IMR-90 (cell line): ENCODE measurements at regions not wholly inside any gene's neighbourhood (a gene's known extent, or its start where the extent isn't known, plus 50 kb on each side); places are given as distances from the start of the nearest gene placed in this dataset.

ENCODE experiments used
- ATAC-seq: fragments of 200-7000 bp; cut with Tn5 transposase; 2 replicates; pipeline ENCODE4 v1.9.1; 2020; ENCODE audit warnings: low read depth, mild to moderate bottlenecking, moderate library complexity
- BruUV-seq: library from RNA; stranded (reverse); fragments of 400-500 nt; replicated peaks from 2 replicates; lab custom pipeline; 2021; lab: Mats Ljungman, UMichigan
- CTCF ChIA-PET: fragments of 300-600 bp; formaldehyde crosslinking; extraction: SDS; loops from one replicate; lab custom pipeline; 2021; ENCODE audit warnings: antibody characterized with exemption; lab: Yijun Ruan, JAX
- POLR2A ChIA-PET: fragments of 300-600 bp; sonication (Branson Sonifier 250); formaldehyde crosslinking; loops from one replicate; lab custom pipeline; 2022; ENCODE audit warnings: antibody characterized with exemption; ENCODE audit not compliant: unreplicated experiment; lab: Charles Lee
- DNase-seq: peaks from one replicate; pipeline ENCODE4 v3.0.0; 2013
- H2AFZ ChIP-seq: replicated peaks from 2 replicates; pipeline ENCODE3; 2013; ENCODE audit warnings: low read length, mild to moderate bottlenecking; ENCODE audit not compliant: poor library complexity
- H2AK5ac ChIP-seq: 2 replicates; pipeline ENCODE4 v1.6.1; 2013; ENCODE audit warnings: low read depth, low read length, inconsistent platforms
- H2AK9ac ChIP-seq: replicated peaks from 2 replicates; pipeline ENCODE3; 2013; ENCODE audit warnings: mild to moderate bottlenecking, low read depth, low read length, moderate library complexity; ENCODE audit not compliant: poor library complexity
- H2BK120ac ChIP-seq: 2 replicates; pipeline ENCODE4 v1.6.1; 2013; ENCODE audit warnings: low read depth, low read length, inconsistent platforms
- H2BK15ac ChIP-seq: 3 replicates; pipeline ENCODE4 v1.6.1; 2013; ENCODE audit warnings: low read depth, low read length, inconsistent platforms
- H2BK20ac ChIP-seq: 2 replicates; pipeline ENCODE4 v1.6.1; 2013; ENCODE audit warnings: low read depth, mild to moderate bottlenecking, inconsistent platforms, low read length, moderate library complexity
- H2BK5ac ChIP-seq: 2 replicates; pipeline ENCODE4 v1.6.1; 2013; ENCODE audit warnings: mild to moderate bottlenecking, low read depth, low read length, inconsistent platforms; ENCODE audit not compliant: poor library complexity, severe bottlenecking
- H3K14ac ChIP-seq: replicated peaks from 2 replicates; pipeline ENCODE4 v1.6.1; 2013; ENCODE audit warnings: low read depth, low read length, inconsistent platforms
- H3K18ac ChIP-seq: 2 replicates; pipeline ENCODE4 v1.6.1; 2013; ENCODE audit warnings: low read depth, low read length, control low read depth
- H3K23ac ChIP-seq: 2 replicates; pipeline ENCODE4 v1.6.1; 2013; ENCODE audit warnings: low read depth, low read length, inconsistent platforms
- H3K27ac ChIP-seq: 2 replicates; pipeline ENCODE4 v1.5.1; 2013; ENCODE audit warnings: mild to moderate bottlenecking, control low read depth, low read length; ENCODE audit not compliant: insufficient read depth
- H3K27me3 ChIP-seq: 2 replicates; pipeline ENCODE4 v1.6.1; 2013; ENCODE audit warnings: low read length; ENCODE audit not compliant: control insufficient read depth, insufficient read depth
- H3K36me3 ChIP-seq: 2 replicates; pipeline ENCODE4 v1.6.1; 2013; ENCODE audit warnings: low read length, mixed read lengths; ENCODE audit not compliant: control insufficient read depth, insufficient read depth
- H3K4ac ChIP-seq: 2 replicates; pipeline ENCODE4 v1.6.1; 2013; ENCODE audit warnings: low read depth, low read length, inconsistent platforms
- H3K4me1 ChIP-seq: 2 replicates; pipeline ENCODE4 v1.6.1; 2013; ENCODE audit warnings: low read length, mixed read lengths; ENCODE audit not compliant: control insufficient read depth, insufficient read depth
- H3K4me2 ChIP-seq: 2 replicates; pipeline ENCODE4 v1.6.1; 2013; ENCODE audit warnings: low read depth, mild to moderate bottlenecking, control low read depth, low read length, moderate library complexity
- H3K4me3 ChIP-seq: 2 replicates; pipeline ENCODE4 v1.5.1; 2013; ENCODE audit warnings: low read depth, mild to moderate bottlenecking, control low read depth, low read length, moderate library complexity; ENCODE audit not compliant: insufficient read depth
- H3K56ac ChIP-seq: 2 replicates; pipeline ENCODE4 v1.6.1; 2013; ENCODE audit warnings: low read length, inconsistent platforms; ENCODE audit not compliant: insufficient read depth; ENCODE audit errors: extremely low read depth
- H3K79me1 ChIP-seq, 2 experiments: 2 replicates each; pipeline ENCODE4 v1.6.1; 2013; ENCODE audit warnings: low read length in 2 of 2, inconsistent platforms in 1 of 2, low read depth in 1 of 2
- H3K9ac ChIP-seq: 2 replicates; pipeline ENCODE4 v1.6.1; 2013; ENCODE audit warnings: low read depth, low read length, control low read depth
- H3K9me1 ChIP-seq: 2 replicates; pipeline ENCODE4 v1.6.1; 2013; ENCODE audit warnings: low read length, inconsistent platforms; ENCODE audit not compliant: insufficient read depth
- H3K9me3 ChIP-seq: 2 replicates; pipeline ENCODE4 v1.6.1; 2013; ENCODE audit warnings: low read length; ENCODE audit not compliant: control insufficient read depth, insufficient read depth
- H4K20me1 ChIP-seq: 2 replicates; pipeline ENCODE4 v1.6.1; 2013; ENCODE audit warnings: low read length, inconsistent platforms; ENCODE audit not compliant: insufficient read depth
- H4K5ac ChIP-seq: 2 replicates; pipeline ENCODE4 v1.6.1; 2013; ENCODE audit warnings: mild to moderate bottlenecking, low read depth, low read length, control low read depth
- H4K8ac ChIP-seq, 2 experiments: 2 replicates each; pipeline ENCODE4 v1.6.1; 2013; ENCODE audit warnings: low read depth in 2 of 2, low read length in 2 of 2, control low read depth in 1 of 2, inconsistent platforms in 1 of 2
- H4K91ac ChIP-seq: 2 replicates; pipeline ENCODE4 v1.6.1; 2013; ENCODE audit warnings: low read depth, low read length, inconsistent platforms; ENCODE audit not compliant: insufficient read depth
- BHLHE40 ChIP-seq: fragments of 150-350 bp; IDR thresholded peaks from 2 replicates; pipeline ENCODE4 v1.6.1; 2016; ENCODE audit warnings: mild to moderate bottlenecking, low read depth, low read length
- CEBPB ChIP-seq: IDR thresholded peaks from 2 replicates; pipeline ENCODE4 v1.6.1; 2012; ENCODE audit warnings: low read depth, low read length, improper control_type of control experiment
- CHD1 ChIP-seq: IDR thresholded peaks from 2 replicates; pipeline ENCODE4 v1.6.1; 2012; ENCODE audit warnings: low read depth, low read length, improper control_type of control experiment
- FOS ChIP-seq: fragments of 150-350 bp; IDR thresholded peaks from 2 replicates; pipeline ENCODE4 v1.6.1; 2016; ENCODE audit warnings: low read depth, low read length
- MAFK ChIP-seq: IDR thresholded peaks from 2 replicates; pipeline ENCODE4 v1.6.1; 2012; ENCODE audit warnings: low read depth, low read length, improper control_type of control experiment
- MAZ ChIP-seq: IDR thresholded peaks from 2 replicates; pipeline ENCODE4 v1.6.1; 2012; ENCODE audit warnings: low read depth, mild to moderate bottlenecking, low read length, improper control_type of control experiment, moderate library complexity, borderline replicate concordance
- MXI1 ChIP-seq: IDR thresholded peaks from 2 replicates; pipeline ENCODE4 v1.6.1; 2012; ENCODE audit warnings: low read depth, mild to moderate bottlenecking, low read length, moderate library complexity, borderline replicate concordance
- NFE2L2 ChIP-seq: fragments of 150-350 bp; IDR thresholded peaks from 2 replicates; pipeline ENCODE4 v1.6.1; 2016; ENCODE audit warnings: low read depth, mild to moderate bottlenecking, low read length
- POLR2A ChIP-seq: IDR thresholded peaks from 2 replicates; pipeline ENCODE4 v1.6.1; 2012; ENCODE audit warnings: mild to moderate bottlenecking, low read depth, low read length
- RAD21 ChIP-seq: IDR thresholded peaks from 2 replicates; pipeline ENCODE4 v1.6.1; 2012; ENCODE audit warnings: low read length, improper control_type of control experiment
- RCOR1 ChIP-seq: IDR thresholded peaks from 2 replicates; pipeline ENCODE4 v1.6.1; 2012; ENCODE audit warnings: mild to moderate bottlenecking, low read length, improper control_type of control experiment; ENCODE audit not compliant: insufficient replicate concordance
- RFX5 ChIP-seq: IDR thresholded peaks from 2 replicates; pipeline ENCODE4 v1.8.0; 2012; ENCODE audit warnings: low read depth, mild to moderate bottlenecking, low read length, moderate library complexity
- SMC3 ChIP-seq: fragments of 150-350 bp; IDR thresholded peaks from 2 replicates; pipeline ENCODE4 v1.6.1; 2016; ENCODE audit warnings: low read depth, mild to moderate bottlenecking, antibody characterized with exemption, low read length, moderate library complexity
- WGBS, 2 experiments: methylation state at CpG; one replicate each; pipeline versions ENCODE4 v1.1.5 to v1.1.7; 2013; ENCODE audit warnings: missing lambda C conversion rate in 2 of 2; ENCODE audit not compliant: insufficient read length in 1 of 2; ENCODE audit errors: extremely low coverage in 2 of 2; 5-methylcytosine and 5-hydroxymethylcytosine counted together
- dilution Hi-C: fragments of 300-500 bp; cut with HindIII; formaldehyde crosslinking; loops from one replicate; pipeline ENCODE4 v1.14.3; 2018; ENCODE audit warnings: low sequenced_read_pairs; ENCODE audit not compliant: unreplicated experiment
- in situ Hi-C: fragments of 300-500 bp; cut with MboI; formaldehyde crosslinking; loops from 3 replicates; pipeline ENCODE4 v1.14.3; 2019; ENCODE audit warnings: low sequenced_read_pairs, inconsistent platforms, mixed read lengths
- intact Hi-C: fragments of 100-400 bp; cut with micrococcal nuclease; formaldehyde crosslinking; loops from 2 replicates; pipeline ENCODE4 v1.10.0; 2022
- TF ChIP-seq, protein P1 (sequence below): conservative IDR thresholded peaks from 2 replicates; pipeline ENCODE4 v1.5.1; 2012; ENCODE audit warnings: mild to moderate bottlenecking, low read depth, low read length, improper control_type of control experiment
- TF ChIP-seq, protein P2 (sequence below): fragments of 150-350 bp; IDR thresholded peaks from 2 replicates; pipeline ENCODE4 v1.6.1; 2016; ENCODE audit warnings: low read depth, mild to moderate bottlenecking, low read length, moderate library complexity, borderline replicate concordance
- TF ChIP-seq, protein P3 (sequence below): fragments of 150-350 bp; IDR thresholded peaks from 2 replicates; pipeline ENCODE4 v1.6.1; 2017; ENCODE audit warnings: mild to moderate bottlenecking, antibody characterized with exemption, low read length, low read depth

DNA sequence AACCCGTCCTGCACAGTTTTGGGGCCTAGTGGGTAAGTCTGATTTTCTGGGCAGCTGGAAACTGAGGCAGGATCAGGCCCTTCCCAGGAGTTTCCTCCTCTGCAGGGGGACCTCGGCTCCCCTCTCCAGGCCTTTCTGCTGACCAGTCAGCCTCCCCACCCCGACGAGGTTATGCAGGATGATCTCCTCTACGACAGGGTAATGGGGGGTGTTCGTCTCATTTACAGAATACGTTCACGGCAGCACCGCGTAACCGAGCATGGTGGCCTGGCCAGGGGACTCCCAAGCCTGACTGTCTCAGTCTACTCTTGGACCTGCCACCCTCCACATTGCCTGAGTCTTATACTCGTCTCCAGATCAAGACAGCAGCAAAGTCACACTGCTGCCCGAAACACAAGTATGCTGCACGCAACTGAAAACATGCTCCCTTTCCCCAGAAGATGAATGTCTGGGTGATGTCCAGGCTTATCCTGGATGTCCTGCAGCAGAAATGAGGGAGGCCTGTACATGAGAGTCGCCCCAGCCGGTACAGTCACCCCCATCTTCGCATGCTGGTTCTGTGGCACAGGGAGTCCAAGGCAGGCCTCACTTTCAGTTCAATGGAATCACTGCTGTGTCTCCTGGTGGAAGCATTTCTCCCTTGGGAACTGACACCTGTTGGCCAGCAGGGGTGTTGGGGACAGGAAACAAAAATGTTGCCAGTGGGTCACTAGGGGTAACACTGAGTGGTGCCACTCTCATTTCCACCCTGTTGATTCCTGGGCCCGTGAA lies 120.8 kb downstream of the SOX1 start:
- Histone ChIP-seq H3K4me3 (no peak overlapping the region), H3K14ac (no peak overlapping the region), H4K5ac (no peak overlapping the region), H2AFZ (no peak overlapping the region), H2BK15ac (no peak overlapping the region), H3K23ac (no peak overlapping the region), H2BK5ac (no peak overlapping the region), H2AK9ac (no peak overlapping the region), H3K18ac (no peak overlapping the region), H3K56ac (no peak overlapping the region), H3K4me2 (no peak overlapping the region), H3K9me1 (no peaks in the 10 kb centered on the region), H3K4me1 (no peaks in the 10 kb centered on the region), H3K4ac (no peak overlapping the region), H2AK5ac (no peak overlapping the region), H4K8ac (no peak overlapping the region), H3K27me3 (no peaks in the 10 kb centered on the region), H2BK120ac (no peak overlapping the region), H3K79me1 (no peaks in the 10 kb centered on the region), H3K36me3 (no peaks in the 10 kb centered on the region), H3K9me3 (peaks cover 56% of the 10 kb centered on the region), H4K20me1 (no peaks in the 10 kb centered on the region), H3K27ac (no peak overlapping the region), H3K9ac (no peak overlapping the region), H2BK20ac (no peak overlapping the region), H4K91ac (no peak overlapping the region)
- DNase-seq (no peak), ATAC-seq (no peak)
- CTCF ChIA-PET, result no interaction called here
- intact Hi-C loops, result no loop called here
- dilution Hi-C loops, result no loop called here
- WGBS, 2 experiments, result 83% methylated on average over 7 of the region's 18 CpGs; no CpG with 5 or more reads in 1 of the 2 experiments
- in situ Hi-C loops, result no loop called here
- BruUV-seq, result no TSS peak
- POLR2A ChIA-PET, result no interaction called here
- no peak for TF ChIP-seq MXI1
- TF ChIP-seq, protein P1, sequence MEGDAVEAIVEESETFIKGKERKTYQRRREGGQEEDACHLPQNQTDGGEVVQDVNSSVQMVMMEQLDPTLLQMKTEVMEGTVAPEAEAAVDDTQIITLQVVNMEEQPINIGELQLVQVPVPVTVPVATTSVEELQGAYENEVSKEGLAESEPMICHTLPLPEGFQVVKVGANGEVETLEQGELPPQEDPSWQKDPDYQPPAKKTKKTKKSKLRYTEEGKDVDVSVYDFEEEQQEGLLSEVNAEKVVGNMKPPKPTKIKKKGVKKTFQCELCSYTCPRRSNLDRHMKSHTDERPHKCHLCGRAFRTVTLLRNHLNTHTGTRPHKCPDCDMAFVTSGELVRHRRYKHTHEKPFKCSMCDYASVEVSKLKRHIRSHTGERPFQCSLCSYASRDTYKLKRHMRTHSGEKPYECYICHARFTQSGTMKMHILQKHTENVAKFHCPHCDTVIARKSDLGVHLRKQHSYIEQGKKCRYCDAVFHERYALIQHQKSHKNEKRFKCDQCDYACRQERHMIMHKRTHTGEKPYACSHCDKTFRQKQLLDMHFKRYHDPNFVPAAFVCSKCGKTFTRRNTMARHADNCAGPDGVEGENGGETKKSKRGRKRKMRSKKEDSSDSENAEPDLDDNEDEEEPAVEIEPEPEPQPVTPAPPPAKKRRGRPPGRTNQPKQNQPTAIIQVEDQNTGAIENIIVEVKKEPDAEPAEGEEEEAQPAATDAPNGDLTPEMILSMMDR, result no peak
- TF ChIP-seq BHLHE40, result no peak
- TF ChIP-seq POLR2A, result no peak
- TF ChIP-seq FOS, result no peak
- no peak for TF ChIP-seq CHD1
- TF ChIP-seq, protein P2, sequence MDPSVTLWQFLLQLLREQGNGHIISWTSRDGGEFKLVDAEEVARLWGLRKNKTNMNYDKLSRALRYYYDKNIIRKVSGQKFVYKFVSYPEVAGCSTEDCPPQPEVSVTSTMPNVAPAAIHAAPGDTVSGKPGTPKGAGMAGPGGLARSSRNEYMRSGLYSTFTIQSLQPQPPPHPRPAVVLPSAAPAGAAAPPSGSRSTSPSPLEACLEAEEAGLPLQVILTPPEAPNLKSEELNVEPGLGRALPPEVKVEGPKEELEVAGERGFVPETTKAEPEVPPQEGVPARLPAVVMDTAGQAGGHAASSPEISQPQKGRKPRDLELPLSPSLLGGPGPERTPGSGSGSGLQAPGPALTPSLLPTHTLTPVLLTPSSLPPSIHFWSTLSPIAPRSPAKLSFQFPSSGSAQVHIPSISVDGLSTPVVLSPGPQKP, result no peak
- no peak for TF ChIP-seq NFE2L2
- no peak for TF ChIP-seq CEBPB
- no peak for TF ChIP-seq RFX5
- no peak for TF ChIP-seq RCOR1
- no peak for TF ChIP-seq SMC3
- TF ChIP-seq RAD21, result no peak
- TF ChIP-seq, protein P3, sequence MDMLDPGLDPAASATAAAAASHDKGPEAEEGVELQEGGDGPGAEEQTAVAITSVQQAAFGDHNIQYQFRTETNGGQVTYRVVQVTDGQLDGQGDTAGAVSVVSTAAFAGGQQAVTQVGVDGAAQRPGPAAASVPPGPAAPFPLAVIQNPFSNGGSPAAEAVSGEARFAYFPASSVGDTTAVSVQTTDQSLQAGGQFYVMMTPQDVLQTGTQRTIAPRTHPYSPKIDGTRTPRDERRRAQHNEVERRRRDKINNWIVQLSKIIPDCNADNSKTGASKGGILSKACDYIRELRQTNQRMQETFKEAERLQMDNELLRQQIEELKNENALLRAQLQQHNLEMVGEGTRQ, result no peak
- no peak for TF ChIP-seq MAZ
- no peak for TF ChIP-seq MAFK
